Kidney epithelial cell (primary cell): ENCODE measurements at regions not wholly inside any gene's neighbourhood (a gene's known extent, or its start where the extent isn't known, plus 50 kb on each side); places are given as distances from the start of the nearest gene placed in this dataset.
A peak's percentile ranks its signal among the peaks of the same experiment; 100 is the strongest.
"Not testable (repeated sequence)": the region's sequence is repeated elsewhere in the genome, so short reads cannot be mapped to it uniquely, and the experiment has no call there.

Experiments used
- DNase-seq: peaks from one replicate; pipeline ENCODE4 v3.0.0-alpha.2; 2010; ENCODE audit warnings: low read depth
- H3K27me3 ChIP-seq: 2 replicates; pipeline ENCODE4 v1.6.0; 2011; ENCODE audit warnings: low read length; ENCODE audit not compliant: control insufficient read depth, insufficient read depth
- H3K36me3 ChIP-seq: 2 replicates; pipeline ENCODE4 v1.5.1; 2011; ENCODE audit warnings: low read length; ENCODE audit not compliant: control insufficient read depth, insufficient read depth
- H3K4me3 ChIP-seq: 2 replicates; pipeline ENCODE4 v1.5.1; 2011; ENCODE audit warnings: low read depth, mild to moderate bottlenecking, control low read depth, low read length
- TF ChIP-seq, protein P1 (sequence below): IDR thresholded peaks from 2 replicates; pipeline ENCODE4 v1.5.1; 2011; ENCODE audit warnings: mild to moderate bottlenecking, moderate library complexity, low read length, control low read depth, inconsistent platforms; ENCODE audit not compliant: insufficient read depth, poor library complexity, severe bottlenecking

DNA sequence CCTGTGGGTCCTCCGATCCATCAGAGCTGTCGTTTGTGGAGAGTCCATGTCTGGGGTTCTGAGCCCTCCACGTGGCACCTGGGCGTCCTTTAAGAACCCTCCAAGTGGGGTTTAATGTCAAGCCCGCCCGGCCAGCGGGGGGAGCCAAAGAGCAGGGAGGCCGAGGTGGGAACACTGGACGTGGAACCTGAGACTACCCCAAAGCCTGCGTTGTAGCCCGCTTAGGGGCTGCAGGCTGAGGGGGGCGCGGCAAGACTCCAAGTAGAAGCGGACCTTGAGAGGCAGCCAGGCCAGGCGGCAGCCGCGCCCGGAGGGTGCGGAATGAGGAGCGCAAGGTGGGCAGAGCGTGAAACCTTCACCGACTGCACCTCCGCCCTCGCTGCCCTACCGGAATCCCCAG lies 126.2 kb upstream of the ATP10A start:
- H3K36me3 ChIP-seq, result no peaks in the 10 kb centered on the region
- DNase-seq, result no peak

DNA sequence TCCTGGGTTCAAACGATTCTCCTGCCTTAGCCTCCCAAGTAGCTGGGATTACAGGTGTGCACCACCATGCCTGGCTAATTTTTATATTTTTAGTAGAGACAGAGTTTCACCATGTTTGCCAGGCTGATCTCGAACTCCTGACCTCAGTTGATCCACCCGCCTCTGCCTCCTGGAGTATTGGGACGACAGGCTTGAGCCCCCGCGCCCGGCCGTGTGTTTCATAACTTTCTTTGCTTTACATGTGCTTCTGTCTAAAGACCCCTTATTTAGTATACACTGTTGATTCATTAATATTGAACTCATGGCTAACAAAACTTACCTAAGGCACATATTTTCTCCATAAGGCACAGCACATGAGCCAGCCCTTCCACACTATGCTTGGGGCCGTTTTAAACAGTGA lies 125.6 kb upstream of the ATP10A start:
- not testable (repeated sequence) for H3K27me3 ChIP-seq, H3K4me3 ChIP-seq, DNase-seq, H3K36me3 ChIP-seq

More for the DNA sequence above, 126.2 kb upstream of the ATP10A start:
- no peak overlapping the region for H3K4me3 ChIP-seq
- TF ChIP-seq, protein P1, sequence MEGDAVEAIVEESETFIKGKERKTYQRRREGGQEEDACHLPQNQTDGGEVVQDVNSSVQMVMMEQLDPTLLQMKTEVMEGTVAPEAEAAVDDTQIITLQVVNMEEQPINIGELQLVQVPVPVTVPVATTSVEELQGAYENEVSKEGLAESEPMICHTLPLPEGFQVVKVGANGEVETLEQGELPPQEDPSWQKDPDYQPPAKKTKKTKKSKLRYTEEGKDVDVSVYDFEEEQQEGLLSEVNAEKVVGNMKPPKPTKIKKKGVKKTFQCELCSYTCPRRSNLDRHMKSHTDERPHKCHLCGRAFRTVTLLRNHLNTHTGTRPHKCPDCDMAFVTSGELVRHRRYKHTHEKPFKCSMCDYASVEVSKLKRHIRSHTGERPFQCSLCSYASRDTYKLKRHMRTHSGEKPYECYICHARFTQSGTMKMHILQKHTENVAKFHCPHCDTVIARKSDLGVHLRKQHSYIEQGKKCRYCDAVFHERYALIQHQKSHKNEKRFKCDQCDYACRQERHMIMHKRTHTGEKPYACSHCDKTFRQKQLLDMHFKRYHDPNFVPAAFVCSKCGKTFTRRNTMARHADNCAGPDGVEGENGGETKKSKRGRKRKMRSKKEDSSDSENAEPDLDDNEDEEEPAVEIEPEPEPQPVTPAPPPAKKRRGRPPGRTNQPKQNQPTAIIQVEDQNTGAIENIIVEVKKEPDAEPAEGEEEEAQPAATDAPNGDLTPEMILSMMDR, result peak; percentile 6
- no peaks in the 10 kb centered on the region for H3K27me3 ChIP-seq

DNA sequence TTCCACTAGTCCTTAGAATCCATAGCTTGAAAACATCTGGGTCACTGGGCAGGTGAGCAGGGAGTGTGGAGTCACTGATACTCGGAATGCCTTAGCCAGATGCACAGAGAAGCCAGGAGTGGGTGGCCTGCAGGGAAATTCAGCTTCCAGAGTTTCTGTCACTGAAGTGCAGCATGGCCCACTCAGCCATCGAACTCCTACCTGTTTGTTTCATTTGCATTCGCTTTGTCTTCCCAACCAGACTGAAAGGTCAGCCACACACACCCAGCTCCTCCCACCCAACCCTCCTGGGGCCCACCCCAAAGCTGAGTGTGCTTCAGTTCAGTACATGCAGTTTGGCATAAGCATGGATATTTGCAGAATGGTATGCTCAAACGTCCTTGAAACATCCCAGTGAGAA lies 124.5 kb upstream of the ATP10A start:
- Histone ChIP-seq H3K36me3 (no peaks in the 10 kb centered on the region), H3K27me3 (no peaks in the 10 kb centered on the region), H3K4me3 (no peak overlapping the region)
- no peak for DNase-seq
- TF ChIP-seq, protein P1, result no peak

DNA sequence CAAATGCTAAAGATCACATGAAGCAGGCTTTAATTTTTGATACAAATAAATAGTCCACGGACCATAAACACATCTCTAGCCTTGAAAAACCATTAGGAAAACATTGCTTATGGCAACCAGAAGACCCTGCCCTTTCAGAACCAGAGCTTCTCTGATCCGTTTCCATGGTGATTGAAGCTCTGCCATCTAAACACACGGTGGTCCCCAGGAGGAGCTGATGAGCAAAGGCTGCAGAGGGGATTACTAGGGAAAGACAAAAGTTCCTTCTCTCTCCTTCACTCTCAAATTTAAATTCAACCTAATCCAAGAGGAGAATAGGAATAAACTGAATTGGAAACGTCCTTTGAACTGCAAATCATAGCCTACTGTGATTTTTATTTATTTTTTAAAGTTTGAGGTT lies 122.0 kb upstream of the ATP10A start:
- H3K4me3 ChIP-seq, result no peak overlapping the region
- H3K36me3 ChIP-seq, result no peaks in the 10 kb centered on the region
- TF ChIP-seq, protein P1, result no peak
- no peak for DNase-seq
- no peaks in the 10 kb centered on the region for H3K27me3 ChIP-seq

DNA sequence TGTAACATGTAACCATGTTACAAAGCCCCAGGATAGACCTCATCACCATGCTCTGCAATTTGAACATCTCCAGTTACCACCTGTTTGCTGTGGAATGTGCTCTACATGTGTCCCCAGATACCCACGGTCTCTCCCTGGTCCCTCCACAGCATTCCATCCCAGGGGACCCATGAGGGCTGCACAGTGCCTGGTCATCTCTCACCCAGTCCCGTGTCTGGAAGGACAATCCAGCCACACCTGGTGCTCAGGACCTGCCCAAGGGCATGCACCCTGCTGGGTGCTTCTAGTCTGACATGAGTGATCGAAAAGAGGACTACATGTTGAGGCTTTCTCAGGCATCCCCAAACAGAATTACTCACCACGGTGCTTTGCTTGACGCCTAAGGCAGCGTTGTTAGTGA lies 119.6 kb upstream of the ATP10A start:
- Histone ChIP-seq H3K36me3 (no peaks in the 10 kb centered on the region), H3K4me3 (no peak overlapping the region), H3K27me3 (no peaks in the 10 kb centered on the region)
- no peak for DNase-seq
- TF ChIP-seq, protein P1, result no peak

DNA sequence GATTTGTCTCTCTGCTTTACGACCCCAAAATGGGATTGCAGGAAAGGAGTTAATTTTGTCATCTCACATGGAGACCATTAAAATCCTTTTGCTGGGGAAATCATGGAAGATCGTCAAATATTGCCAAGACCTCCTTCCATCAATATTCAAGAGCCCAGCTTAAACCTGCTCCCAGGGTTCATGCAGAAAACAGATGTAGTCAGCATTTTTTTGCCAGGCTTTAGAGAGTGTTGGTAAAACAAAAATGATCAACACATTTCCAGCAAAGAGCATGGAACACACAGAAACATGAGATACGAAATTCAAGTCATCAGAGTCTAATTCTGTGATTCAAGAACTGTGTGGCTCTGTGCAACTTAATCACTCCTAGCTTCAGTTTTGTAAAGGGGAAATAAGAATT lies 118.0 kb upstream of the ATP10A start:
- Histone ChIP-seq H3K36me3 (no peaks in the 10 kb centered on the region), H3K4me3 (no peak overlapping the region), H3K27me3 (no peaks in the 10 kb centered on the region)
- TF ChIP-seq, protein P1, result no peak
- no peak for DNase-seq

DNA sequence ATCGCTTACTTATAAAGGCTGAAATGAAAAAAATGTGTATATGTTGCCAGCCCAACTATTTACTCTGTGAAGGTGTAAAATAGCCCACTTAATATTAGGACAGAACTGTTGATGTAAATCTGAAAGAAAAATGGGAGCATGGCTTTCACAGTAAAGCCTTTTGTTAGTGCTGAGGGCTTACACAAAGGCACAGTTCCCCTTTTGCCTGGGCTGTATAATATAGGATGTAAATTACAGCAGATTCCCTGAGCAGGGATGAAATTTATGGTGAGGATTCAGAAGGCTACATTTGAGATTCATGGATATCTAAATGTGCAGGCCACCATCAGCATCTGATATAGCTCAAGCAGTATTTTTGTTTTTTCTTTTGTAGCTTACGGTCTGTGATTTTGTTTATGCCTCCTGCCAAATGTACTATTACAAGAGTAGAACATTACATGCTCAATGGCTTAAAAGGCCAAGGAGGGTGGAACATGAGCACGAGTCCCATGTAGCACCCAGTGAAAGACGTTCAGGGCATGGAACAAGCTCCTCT lies 109.1 kb upstream of the ATP10A start:
- no peak overlapping the region for H3K4me3 ChIP-seq
- H3K36me3 ChIP-seq, result no peaks in the 10 kb centered on the region
- no peak for DNase-seq
- TF ChIP-seq, protein P1, result no peak
- H3K27me3 ChIP-seq, result no peaks in the 10 kb centered on the region
